Activated CD8-positive, alpha-beta T cell treated with anti-CD3 and anti-CD28 coated beads for 36 hours (primary cell): ENCODE measurements at regions not wholly inside any gene's neighbourhood (a gene's known extent, or its start where the extent isn't known, plus 50 kb on each side); places are given as distances from the start of the nearest gene placed in this dataset.

Experiments
- ATAC-seq: fragments of 200-7000 bp; cut with Tn5 transposase; one replicate; pipeline ENCODE4 v1.10.0; 2021; ENCODE audit warnings: mild to moderate bottlenecking, moderate library complexity
- CTCF ChIA-PET: fragments of 350-600 bp; sonication (Branson Sonifier 250); formaldehyde crosslinking; loops from one replicate; lab custom pipeline; 2021; ENCODE audit warnings: antibody characterized with exemption; lab: Charles Lee
- POLR2A ChIA-PET: fragments of 350-600 bp; sonication (Branson Sonifier 250); formaldehyde crosslinking; loops from one replicate; lab custom pipeline; 2021; ENCODE audit warnings: antibody characterized with exemption; lab: Charles Lee
- DNase-seq: peaks from one replicate; pipeline ENCODE4 v3.0.0-alpha.2; 2020
- H3K27ac Mint-ChIP-seq: one replicate; pipeline ENCODE4 v1.8.0; 2021; ENCODE audit warnings: mild to moderate bottlenecking, mixed read lengths
- H3K27me3 Mint-ChIP-seq: one replicate; pipeline ENCODE4 v1.8.0; 2021; ENCODE audit warnings: mixed read lengths
- H3K36me3 Mint-ChIP-seq: one replicate; pipeline ENCODE4 v1.8.0; 2021; ENCODE audit warnings: low read depth, mixed read lengths
- H3K4me1 Mint-ChIP-seq: one replicate; pipeline ENCODE4 v1.8.0; 2021; ENCODE audit warnings: low read depth, mixed read lengths
- H3K4me3 Mint-ChIP-seq: one replicate; pipeline ENCODE4 v1.8.0; 2021; ENCODE audit warnings: mild to moderate bottlenecking, moderate library complexity, mixed read lengths
- H3K9me3 Mint-ChIP-seq: one replicate; pipeline ENCODE4 v1.8.0; 2021; ENCODE audit warnings: mixed read lengths
- CTCF ChIP-seq: fragments of 200-600 bp; IDR thresholded peaks from one replicate; pipeline ENCODE4 v1.8.0; 2022; ENCODE audit warnings: antibody characterized with exemption, mild to moderate bottlenecking
- intact Hi-C: fragments of 100-400 bp; cut with micrococcal nuclease; formaldehyde crosslinking; loops from one replicate; pipeline ENCODE4 v1.10.0; 2022

- no peak for DNase-seq
Observed at GRCh38 chr3:82012775-82013174, 251.3 kb upstream of the GBE1 start.

GRCh38 chr3:82011336-82011735, 249.9 kb upstream of the GBE1 start:
- H3K9me3 Mint-ChIP-seq: no peaks in the 10 kb centered on the region
- intact Hi-C loops: no loop called here
- H3K4me1 Mint-ChIP-seq: no peaks in the 10 kb centered on the region
- H3K4me3 Mint-ChIP-seq: no peak overlapping the region
- ATAC-seq (no peak), DNase-seq (no peak)
- ChIA-PET POLR2A (no interaction called here), CTCF (no interaction called here)
- no peak overlapping the region for H3K27ac Mint-ChIP-seq
- H3K36me3 Mint-ChIP-seq: no peaks in the 10 kb centered on the region
- TF ChIP-seq CTCF: no peak
- no peaks in the 10 kb centered on the region for H3K27me3 Mint-ChIP-seq

More at GRCh38 chr3:82012775-82013174, 251.3 kb upstream of the GBE1 start:
- ChIA-PET POLR2A (interaction anchor here (0.6 kb wide), 1 partner anchor 63 kb away, joined by 3 read pairs; no protein-coding TSS in a partner anchor), CTCF (no interaction called here)
- no peak overlapping the region for H3K4me3 Mint-ChIP-seq
- H3K27me3 Mint-ChIP-seq: no peaks in the 10 kb centered on the region
- H3K36me3 Mint-ChIP-seq: no peaks in the 10 kb centered on the region
- no peaks in the 10 kb centered on the region for H3K4me1 Mint-ChIP-seq
- intact Hi-C loops: no loop called here
- H3K9me3 Mint-ChIP-seq: no peaks in the 10 kb centered on the region
- no peak for TF ChIP-seq CTCF
- no peak overlapping the region for H3K27ac Mint-ChIP-seq
- no peak for ATAC-seq

GRCh38 chr3:82005266-82005665, 243.8 kb upstream of the GBE1 start:
- Mint-ChIP-seq H3K27me3 (no peaks in the 10 kb centered on the region), H3K4me1 (no peaks in the 10 kb centered on the region), H3K4me3 (no peak overlapping the region), H3K27ac (no peak overlapping the region), H3K36me3 (no peaks in the 10 kb centered on the region), H3K9me3 (no peaks in the 10 kb centered on the region)
- ATAC-seq: no peak
- intact Hi-C loops: no loop called here
- no peak for TF ChIP-seq CTCF
- no peak for DNase-seq
- ChIA-PET CTCF (no interaction called here), POLR2A (no interaction called here)

GRCh38 chr3:82004266-82004665, 242.8 kb upstream of the GBE1 start:
- TF ChIP-seq CTCF: no peak
- DNase-seq (no peak), ATAC-seq (no peak)
- no peak overlapping the region for H3K4me3 Mint-ChIP-seq
- H3K27me3 Mint-ChIP-seq: no peaks in the 10 kb centered on the region
- no peak overlapping the region for H3K27ac Mint-ChIP-seq
- intact Hi-C loops: no loop called here
- H3K9me3 Mint-ChIP-seq: no peaks in the 10 kb centered on the region
- ChIA-PET CTCF (no interaction called here), POLR2A (no interaction called here)
- H3K4me1 Mint-ChIP-seq: no peaks in the 10 kb centered on the region
- H3K36me3 Mint-ChIP-seq: no peaks in the 10 kb centered on the region

- Mint-ChIP-seq H3K9me3 (no peaks in the 10 kb centered on the region), H3K4me3 (no peak overlapping the region), H3K4me1 (no peaks in the 10 kb centered on the region), H3K27ac (no peak overlapping the region), H3K27me3 (no peaks in the 10 kb centered on the region), H3K36me3 (no peaks in the 10 kb centered on the region)
- no peak for TF ChIP-seq CTCF
- POLR2A ChIA-PET: no interaction called here
- ATAC-seq (no peak), DNase-seq (no peak)
- CTCF ChIA-PET: no interaction called here
- intact Hi-C loops: no loop called here
Observed at GRCh38 chr3:82002986-82003642, 241.7 kb upstream of the GBE1 start.
